ENCODE measurements at regions not wholly inside any gene's neighbourhood (a gene's known extent, or its start where the extent isn't known, plus 50 kb on each side); places are given as distances from the start of the nearest gene placed in this dataset.

DNA sequence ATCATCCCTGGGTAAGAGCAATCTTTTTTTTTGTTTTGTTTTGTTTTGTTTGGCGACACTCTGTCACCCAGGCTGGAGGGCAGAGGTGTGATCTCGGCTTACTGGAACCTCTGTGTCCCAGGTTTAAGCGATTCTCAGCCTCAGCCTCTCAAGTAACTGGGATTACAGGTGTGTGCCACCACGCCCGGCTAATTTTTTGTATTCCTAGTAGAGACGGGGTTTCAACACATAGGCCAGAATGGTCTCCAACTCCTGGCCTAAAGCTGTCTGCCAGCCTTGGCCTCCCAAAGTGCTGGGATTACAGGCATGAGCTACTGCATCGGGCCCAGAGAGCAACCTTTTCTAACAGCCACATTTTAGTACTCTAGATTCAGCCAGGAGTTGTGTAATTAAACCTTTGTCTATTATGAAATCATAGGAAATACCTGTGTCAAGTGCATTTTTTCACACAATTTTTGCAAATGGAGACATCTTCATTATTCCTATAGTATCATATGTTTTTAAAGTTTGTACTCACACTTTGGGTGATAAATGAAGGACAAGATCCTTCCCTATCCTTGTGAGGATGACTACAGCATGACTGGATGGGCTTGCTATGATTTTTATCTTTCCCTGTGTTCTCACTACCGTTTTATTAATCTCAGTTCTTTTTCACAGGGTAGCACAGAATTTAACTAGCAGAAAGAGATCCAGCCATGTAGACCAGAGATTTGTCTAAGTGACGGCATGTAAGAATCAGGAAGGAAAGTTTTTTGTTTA is 82.6 kb downstream of the OR2B2 start:
- TF ChIP-seq, protein P1, sequence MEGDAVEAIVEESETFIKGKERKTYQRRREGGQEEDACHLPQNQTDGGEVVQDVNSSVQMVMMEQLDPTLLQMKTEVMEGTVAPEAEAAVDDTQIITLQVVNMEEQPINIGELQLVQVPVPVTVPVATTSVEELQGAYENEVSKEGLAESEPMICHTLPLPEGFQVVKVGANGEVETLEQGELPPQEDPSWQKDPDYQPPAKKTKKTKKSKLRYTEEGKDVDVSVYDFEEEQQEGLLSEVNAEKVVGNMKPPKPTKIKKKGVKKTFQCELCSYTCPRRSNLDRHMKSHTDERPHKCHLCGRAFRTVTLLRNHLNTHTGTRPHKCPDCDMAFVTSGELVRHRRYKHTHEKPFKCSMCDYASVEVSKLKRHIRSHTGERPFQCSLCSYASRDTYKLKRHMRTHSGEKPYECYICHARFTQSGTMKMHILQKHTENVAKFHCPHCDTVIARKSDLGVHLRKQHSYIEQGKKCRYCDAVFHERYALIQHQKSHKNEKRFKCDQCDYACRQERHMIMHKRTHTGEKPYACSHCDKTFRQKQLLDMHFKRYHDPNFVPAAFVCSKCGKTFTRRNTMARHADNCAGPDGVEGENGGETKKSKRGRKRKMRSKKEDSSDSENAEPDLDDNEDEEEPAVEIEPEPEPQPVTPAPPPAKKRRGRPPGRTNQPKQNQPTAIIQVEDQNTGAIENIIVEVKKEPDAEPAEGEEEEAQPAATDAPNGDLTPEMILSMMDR (IDR thresholded peaks at IDR 0.05; ENCODE audit: low read depth, low read length, missing input control) = no peak
- TF ChIP-seq YY1 (IDR thresholded peaks at IDR 0.05) (peak; percentile 60), TAF1 (conservative IDR thresholded peaks at IDR 0.05) (peak; percentile 46), JUND (IDR thresholded peaks at IDR 0.05) (no peak), EGR1 (IDR thresholded peaks at IDR 0.05; ENCODE audit: low read depth in 2 of 2) (no peak), FOXA1 (IDR thresholded peaks at IDR 0.05) (no peak), SP1 (IDR thresholded peaks at IDR 0.05) (no peak), GABPA (IDR thresholded peaks at IDR 0.05 in 1 of 2, conservative IDR thresholded peaks at IDR 0.05 in 1 of 2) (no peak), RAD21 (IDR thresholded peaks at IDR 0.05) (peak in 1 of 2 donors; percentile 22), RXRA (IDR thresholded peaks at IDR 0.05) (no peak)
- TF ChIP-seq, protein P2, sequence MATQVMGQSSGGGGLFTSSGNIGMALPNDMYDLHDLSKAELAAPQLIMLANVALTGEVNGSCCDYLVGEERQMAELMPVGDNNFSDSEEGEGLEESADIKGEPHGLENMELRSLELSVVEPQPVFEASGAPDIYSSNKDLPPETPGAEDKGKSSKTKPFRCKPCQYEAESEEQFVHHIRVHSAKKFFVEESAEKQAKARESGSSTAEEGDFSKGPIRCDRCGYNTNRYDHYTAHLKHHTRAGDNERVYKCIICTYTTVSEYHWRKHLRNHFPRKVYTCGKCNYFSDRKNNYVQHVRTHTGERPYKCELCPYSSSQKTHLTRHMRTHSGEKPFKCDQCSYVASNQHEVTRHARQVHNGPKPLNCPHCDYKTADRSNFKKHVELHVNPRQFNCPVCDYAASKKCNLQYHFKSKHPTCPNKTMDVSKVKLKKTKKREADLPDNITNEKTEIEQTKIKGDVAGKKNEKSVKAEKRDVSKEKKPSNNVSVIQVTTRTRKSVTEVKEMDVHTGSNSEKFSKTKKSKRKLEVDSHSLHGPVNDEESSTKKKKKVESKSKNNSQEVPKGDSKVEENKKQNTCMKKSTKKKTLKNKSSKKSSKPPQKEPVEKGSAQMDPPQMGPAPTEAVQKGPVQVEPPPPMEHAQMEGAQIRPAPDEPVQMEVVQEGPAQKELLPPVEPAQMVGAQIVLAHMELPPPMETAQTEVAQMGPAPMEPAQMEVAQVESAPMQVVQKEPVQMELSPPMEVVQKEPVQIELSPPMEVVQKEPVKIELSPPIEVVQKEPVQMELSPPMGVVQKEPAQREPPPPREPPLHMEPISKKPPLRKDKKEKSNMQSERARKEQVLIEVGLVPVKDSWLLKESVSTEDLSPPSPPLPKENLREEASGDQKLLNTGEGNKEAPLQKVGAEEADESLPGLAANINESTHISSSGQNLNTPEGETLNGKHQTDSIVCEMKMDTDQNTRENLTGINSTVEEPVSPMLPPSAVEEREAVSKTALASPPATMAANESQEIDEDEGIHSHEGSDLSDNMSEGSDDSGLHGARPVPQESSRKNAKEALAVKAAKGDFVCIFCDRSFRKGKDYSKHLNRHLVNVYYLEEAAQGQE (IDR thresholded peaks at IDR 0.05) = no peak
- TF ChIP-seq, protein P3, sequence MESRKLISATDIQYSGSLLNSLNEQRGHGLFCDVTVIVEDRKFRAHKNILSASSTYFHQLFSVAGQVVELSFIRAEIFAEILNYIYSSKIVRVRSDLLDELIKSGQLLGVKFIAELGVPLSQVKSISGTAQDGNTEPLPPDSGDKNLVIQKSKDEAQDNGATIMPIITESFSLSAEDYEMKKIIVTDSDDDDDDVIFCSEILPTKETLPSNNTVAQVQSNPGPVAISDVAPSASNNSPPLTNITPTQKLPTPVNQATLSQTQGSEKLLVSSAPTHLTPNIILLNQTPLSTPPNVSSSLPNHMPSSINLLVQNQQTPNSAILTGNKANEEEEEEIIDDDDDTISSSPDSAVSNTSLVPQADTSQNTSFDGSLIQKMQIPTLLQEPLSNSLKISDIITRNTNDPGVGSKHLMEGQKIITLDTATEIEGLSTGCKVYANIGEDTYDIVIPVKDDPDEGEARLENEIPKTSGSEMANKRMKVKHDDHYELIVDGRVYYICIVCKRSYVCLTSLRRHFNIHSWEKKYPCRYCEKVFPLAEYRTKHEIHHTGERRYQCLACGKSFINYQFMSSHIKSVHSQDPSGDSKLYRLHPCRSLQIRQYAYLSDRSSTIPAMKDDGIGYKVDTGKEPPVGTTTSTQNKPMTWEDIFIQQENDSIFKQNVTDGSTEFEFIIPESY (IDR thresholded peaks at IDR 0.05) = peak; percentile 51
- TF ChIP-seq, protein P4, sequence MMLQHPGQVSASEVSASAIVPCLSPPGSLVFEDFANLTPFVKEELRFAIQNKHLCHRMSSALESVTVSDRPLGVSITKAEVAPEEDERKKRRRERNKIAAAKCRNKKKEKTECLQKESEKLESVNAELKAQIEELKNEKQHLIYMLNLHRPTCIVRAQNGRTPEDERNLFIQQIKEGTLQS (IDR thresholded peaks at IDR 0.05) = no peak
- TF ChIP-seq, protein P5, sequence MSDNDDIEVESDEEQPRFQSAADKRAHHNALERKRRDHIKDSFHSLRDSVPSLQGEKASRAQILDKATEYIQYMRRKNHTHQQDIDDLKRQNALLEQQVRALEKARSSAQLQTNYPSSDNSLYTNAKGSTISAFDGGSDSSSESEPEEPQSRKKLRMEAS (IDR thresholded peaks at IDR 0.05) = peak; percentile 31
